Stimulated activated CD4-positive, alpha-beta T cell treated with anti-CD3 and anti-CD28 coated beads, Interleukin-4, amount 100 ng/mL, for 24 hours (primary cell): ENCODE measurements at regions not wholly inside any gene's neighbourhood (a gene's known extent, or its start where the extent isn't known, plus 50 kb on each side); places are given as distances from the start of the nearest gene placed in this dataset.

Experiments
- DNase-seq: peaks from one replicate; pipeline ENCODE4 v3.0.0-alpha.2; 2020

DNA sequence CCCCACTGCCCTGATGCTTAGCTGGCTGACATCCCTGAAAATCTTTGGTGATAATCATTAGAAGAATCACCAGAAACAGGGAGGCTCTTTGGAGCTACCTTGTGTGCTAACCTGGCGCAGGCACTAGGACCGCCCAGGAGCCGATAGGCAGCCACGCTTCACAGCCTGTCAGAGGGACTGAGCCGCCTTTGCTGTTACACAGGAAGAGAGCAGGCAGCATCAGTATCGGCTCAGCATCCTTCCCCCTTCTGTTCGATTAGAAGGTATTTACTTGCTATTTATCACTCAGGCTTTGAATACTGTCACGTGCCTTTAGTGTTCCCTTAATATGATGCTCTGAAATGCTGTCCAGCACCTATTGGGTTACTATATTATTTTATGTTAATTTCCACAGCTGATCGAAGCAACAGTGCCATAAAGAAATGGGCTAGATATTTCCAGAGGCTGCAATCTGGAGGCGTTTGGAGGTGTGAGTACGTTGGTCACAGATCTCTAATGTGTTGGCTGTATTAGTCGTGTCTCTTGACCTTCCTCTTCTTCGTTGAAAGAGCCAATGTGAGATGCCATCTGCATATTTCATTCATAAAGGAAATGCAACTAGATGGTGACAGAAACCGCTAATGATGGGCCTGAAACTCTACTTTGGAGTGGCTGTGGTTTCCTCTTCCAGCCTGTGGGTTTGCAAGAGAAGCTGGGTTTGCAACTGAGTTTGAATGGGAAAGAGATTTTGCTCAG is 110.4 kb upstream of the RAB27B start:
- peak; percentile 36 for DNase-seq

DNA sequence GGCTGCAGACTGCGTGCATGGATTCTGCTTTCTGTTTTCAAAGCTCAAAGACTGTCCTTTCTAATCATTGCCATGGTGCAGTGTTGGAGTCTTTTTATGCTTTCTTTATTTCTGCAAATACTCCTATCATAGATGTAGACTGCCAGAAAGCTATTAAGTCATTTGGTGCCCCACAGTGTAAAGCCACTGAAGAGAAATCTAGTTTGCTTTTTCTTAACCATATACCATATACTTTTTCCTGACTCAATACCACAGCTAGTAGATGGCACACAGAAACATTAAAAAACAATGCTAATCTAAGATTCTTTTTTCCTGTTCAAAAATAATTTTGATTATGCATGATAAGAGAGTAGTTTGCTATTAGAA is 109.9 kb upstream of the RAB27B start:
- DNase-seq = no peak

GRCh38 chr18:54720620-54721019 is 107.7 kb upstream of the RAB27B start:
- no peak for DNase-seq

GRCh38 chr18:54726143-54726542 is 102.1 kb upstream of the RAB27B start:
- no peak for DNase-seq

DNA sequence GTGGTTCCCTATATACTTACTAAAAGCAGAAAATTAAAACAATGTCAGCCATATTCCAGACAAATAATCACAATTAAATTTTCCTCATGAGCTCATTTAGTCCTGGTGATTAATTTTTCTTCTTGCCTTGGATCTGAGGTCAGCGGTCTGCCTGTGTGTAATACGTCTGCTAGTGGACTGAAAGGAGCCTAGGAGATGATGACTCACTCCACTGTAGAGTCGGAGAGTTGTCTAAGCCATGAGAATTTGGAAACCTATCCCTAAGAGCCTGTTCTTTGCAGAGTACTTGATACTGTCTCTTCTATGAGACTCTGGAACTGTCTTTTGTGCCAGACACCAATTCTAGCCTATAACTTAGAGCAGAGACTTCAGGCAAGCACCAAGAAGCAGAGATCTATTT is 94.2 kb upstream of the RAB27B start:
- DNase-seq = no peak

DNA sequence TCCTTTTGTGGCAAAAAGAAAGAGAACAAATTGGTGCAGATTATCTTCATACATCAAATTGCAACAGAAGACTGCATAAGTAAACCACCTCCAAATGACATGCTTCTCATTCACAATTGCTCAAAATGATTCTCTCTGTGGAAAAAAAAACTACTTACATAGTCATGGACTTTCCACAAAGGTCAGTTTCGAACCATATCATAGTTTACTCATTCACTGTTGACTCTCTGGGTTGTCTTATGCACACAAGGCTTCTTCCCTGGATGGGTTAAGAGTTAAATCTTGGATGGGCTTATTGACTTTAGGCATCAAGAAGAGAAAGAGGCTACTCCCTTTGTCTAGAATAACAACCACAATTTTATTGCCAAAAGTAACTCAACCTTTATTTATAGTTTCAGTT is 91.3 kb upstream of the RAB27B start:
- no peak for DNase-seq

DNA sequence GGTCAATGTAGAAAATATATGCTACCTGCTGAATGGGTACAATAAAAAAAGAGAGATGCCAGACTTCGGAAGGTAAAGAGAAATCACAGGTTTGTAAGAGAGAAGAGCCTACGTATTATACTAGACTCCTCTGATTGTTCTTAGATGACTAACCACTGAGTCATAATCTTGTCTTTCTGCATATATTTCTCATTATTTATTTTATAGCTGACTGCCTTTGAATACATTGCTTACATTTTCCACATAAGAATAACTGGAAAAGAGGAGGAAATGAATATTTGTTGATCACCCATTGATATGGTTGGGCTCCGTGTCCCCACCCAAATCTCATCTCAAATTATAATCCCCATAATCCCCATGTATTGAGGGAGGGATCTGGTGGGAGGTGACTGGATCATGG is 90.3 kb upstream of the RAB27B start:
- no peak for DNase-seq

- no peak for DNase-seq
Observed at GRCh38 chr18:54739476-54739875, 88.8 kb upstream of the RAB27B start.

- DNase-seq = no peak
Observed at GRCh38 chr18:54740136-54740846, 88.0 kb upstream of the RAB27B start.

DNA sequence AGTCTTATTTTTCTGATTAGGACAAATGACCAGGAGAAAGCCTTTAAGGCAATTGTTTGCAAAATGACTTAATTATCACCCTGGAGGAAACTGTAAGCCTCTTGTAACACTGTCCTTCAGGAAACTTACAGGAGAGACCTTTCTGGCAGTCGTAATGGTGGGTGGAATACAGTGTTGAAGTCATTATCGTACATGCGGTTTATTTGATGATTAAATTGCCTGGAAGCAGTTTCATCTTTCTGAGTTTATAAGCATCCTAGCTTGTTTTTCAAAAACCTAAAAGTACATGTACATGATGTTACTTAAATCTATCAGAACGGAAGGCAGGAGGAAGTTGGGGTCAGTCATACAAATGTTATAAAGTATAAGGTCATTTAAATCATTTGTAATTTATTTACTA is 86.2 kb upstream of the RAB27B start:
- no peak for DNase-seq

GRCh38 chr18:54742659-54743604 is 85.3 kb upstream of the RAB27B start:
- no peak for DNase-seq

DNA sequence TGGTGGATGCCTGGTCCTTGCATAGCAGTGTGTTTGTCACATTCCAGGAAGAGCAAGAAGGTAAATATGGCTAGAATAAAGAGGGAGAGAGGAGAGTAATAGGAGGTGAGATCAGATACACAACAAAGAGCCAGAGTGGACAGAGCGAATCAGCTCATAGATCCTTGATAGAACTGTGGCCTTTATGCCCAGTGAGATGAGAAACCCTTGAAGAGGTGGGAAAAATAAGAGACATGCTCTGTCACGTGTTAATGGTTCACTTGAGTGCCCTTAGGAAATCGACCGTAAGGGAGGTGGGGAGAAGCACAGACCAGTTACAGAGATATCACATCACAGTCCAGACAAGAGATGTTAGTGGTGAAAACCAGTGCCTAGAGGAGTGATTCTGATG is 84.7 kb upstream of the RAB27B start:
- no peak for DNase-seq

DNA sequence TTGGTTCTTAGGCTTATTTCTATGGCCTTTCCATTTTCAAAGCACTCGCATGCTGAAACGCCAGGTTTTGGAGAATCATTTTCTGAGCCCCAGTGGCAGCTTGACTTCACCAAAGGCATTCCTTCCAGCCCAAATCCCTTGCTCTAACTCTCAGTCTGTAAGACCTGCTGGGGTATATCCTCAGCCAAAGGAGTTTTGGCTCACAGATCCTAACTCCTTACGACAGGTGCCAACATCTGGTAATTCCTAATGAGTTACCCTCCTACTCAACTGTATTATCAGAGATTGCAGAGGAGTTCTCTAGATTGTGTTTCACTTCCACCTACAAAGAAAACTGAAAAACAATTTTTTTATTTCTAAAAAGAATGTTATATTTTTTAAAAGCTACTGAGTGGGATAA is 79.0 kb upstream of the RAB27B start:
- no peak for DNase-seq

GRCh38 chr18:54750350-54750749 is 77.9 kb upstream of the RAB27B start:
- DNase-seq = no peak

GRCh38 chr18:54752185-54752584 is 76.1 kb upstream of the RAB27B start:
- no peak for DNase-seq

DNA sequence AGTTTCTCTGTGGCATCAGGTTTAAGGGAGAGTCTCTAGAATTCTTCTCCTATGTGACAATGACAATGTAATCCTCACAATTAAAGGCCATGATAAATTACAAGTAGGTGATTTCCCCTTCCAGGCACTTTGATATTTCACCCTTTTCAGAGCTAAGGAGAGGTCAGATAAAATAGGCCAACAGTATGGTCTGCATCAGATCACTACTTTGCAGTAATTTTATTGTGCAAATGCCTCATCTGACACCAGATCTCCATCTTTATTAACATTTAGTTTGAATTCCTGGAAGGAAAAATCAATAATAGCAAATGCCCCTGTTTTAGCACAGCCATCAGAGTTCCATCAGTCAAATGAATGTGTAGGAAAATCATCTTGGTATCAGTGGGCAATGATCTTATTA is 72.8 kb upstream of the RAB27B start:
- no peak for DNase-seq

GRCh38 chr18:54762386-54762785 is 65.9 kb upstream of the RAB27B start:
- no peak for DNase-seq

GRCh38 chr18:54764786-54765185 is 63.5 kb upstream of the RAB27B start:
- no peak for DNase-seq

DNA sequence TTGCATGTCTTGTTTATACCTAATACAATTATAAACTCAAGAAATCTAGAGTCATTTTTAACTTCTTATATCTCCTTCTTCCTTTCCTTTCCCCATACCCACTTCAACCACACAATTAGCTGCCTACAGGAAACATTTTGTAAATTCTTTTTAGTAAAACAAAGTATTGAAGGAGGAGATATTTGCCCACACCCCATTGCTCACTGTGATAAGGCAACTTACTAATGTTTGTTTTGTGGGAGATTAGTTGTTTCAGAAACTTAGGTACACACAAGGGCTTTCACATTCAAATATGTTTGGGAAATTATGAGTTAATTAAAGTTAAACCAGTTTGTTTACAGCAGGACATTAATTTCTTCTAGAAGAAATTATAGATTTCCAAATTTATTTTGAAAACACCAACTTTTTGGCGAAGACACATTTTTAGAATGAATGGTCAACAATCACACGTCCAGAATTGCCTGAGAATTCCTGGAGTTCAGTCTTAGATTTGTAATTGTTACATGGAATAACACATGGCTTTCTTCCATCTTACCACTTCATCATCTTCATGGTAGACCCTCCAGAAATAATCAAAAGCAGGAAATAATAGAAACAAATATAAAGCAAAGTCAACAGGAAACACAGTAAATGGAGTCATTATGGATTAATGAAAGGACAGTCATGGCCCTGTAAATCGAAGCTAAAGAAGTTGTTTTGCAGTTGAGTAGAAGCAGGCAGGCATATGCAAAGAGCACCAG is 62.5 kb upstream of the RAB27B start:
- DNase-seq = no peak

- no peak for DNase-seq
Observed at GRCh38 chr18:54766634-54767033, 61.6 kb upstream of the RAB27B start.

DNA sequence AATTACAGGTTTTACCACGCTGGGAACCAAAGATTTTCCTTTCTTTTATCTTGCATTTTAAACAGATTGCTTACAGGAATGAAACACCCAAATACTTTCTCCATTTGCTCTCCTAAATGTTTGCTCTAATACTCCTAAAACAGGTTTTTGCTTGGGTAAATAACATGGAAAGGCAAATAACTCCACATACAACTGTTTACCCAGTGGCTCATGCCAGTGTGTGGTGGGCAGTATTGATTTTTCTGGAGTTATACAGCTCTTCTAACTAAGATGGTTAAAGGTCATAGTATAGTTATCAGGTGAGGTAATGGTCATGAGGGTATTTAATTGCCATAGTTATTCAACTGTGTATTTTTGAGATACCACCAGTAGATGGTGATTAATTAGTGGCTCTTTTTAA is 61.2 kb upstream of the RAB27B start:
- no peak for DNase-seq

GRCh38 chr18:54769526-54770464 is 58.5 kb upstream of the RAB27B start:
- no peak for DNase-seq
